HL-60 (cell line): ENCODE measurements at regions not wholly inside any gene's neighbourhood (a gene's known extent, or its start where the extent isn't known, plus 50 kb on each side); places are given as distances from the start of the nearest gene placed in this dataset.

Experiments used
- DNase-seq, 2 experiments: peaks; one replicate each; pipeline ENCODE4 v3.0.0-alpha.2; 2010 to 2020; ENCODE audit warnings: low read depth in 1 of 2, low spot score in 1 of 2
- H3K27ac ChIP-seq: fragments of 250-450 bp; sonication (Bioruptor Pico); replicated peaks from 2 replicates; pipeline ENCODE4 v1.5.1; 2020; ENCODE audit warnings: mild to moderate bottlenecking, moderate library complexity
- H3K27me3 ChIP-seq: fragments of 250-450 bp; sonication (Bioruptor Pico); 2 replicates; pipeline ENCODE4 v1.5.1; 2021; ENCODE audit warnings: mild to moderate bottlenecking, moderate library complexity; ENCODE audit not compliant: insufficient read depth, poor library complexity, severe bottlenecking
- H3K4me3 ChIP-seq: replicated peaks from 2 replicates; pipeline ENCODE4 v1.5.1; 2011; ENCODE audit warnings: mild to moderate bottlenecking, control low read depth, low read length; ENCODE audit not compliant: insufficient read depth
- CTCF ChIP-seq: IDR thresholded peaks from one replicate; pipeline ENCODE4 v1.5.1; 2011; ENCODE audit warnings: low read length, control low read depth, inconsistent platforms; ENCODE audit not compliant: insufficient read depth
- GABPA ChIP-seq: IDR thresholded peaks from 2 replicates; pipeline ENCODE4 v1.6.1; 2012; ENCODE audit warnings: low read depth
- POLR2AphosphoS5 ChIP-seq: IDR thresholded peaks from 2 replicates; pipeline ENCODE4 v1.6.1; 2012; ENCODE audit warnings: low read depth
- REST ChIP-seq: IDR thresholded peaks from 2 replicates; pipeline ENCODE4 v1.6.1; 2012; ENCODE audit warnings: low read depth; ENCODE audit not compliant: insufficient replicate concordance
- SPI1 ChIP-seq: IDR thresholded peaks from 2 replicates; pipeline ENCODE4 v1.6.1; 2012; ENCODE audit warnings: low read depth, mild to moderate bottlenecking, borderline replicate concordance

- H3K27ac ChIP-seq, result no peak overlapping the region
- peak; percentile 5 for TF ChIP-seq CTCF
- no peak for TF ChIP-seq POLR2AphosphoS5
- no peak for DNase-seq
- no peak overlapping the region for H3K4me3 ChIP-seq
- no peaks in the 10 kb centered on the region for H3K27me3 ChIP-seq
Observed at GRCh38 chr21:25360593-25360992, 246.7 kb downstream of the MRPL39 start.

- TF ChIP-seq GABPA (no peak), SPI1 (no peak), CTCF (no peak), REST (no peak), POLR2AphosphoS5 (no peak)
- Histone ChIP-seq H3K4me3 (no peak overlapping the region), H3K27me3 (no peaks in the 10 kb centered on the region), H3K27ac (no peak overlapping the region)
- DNase-seq, result no peak
Observed at GRCh38 chr21:25359724-25360123, 247.6 kb downstream of the MRPL39 start.

- no peak for TF ChIP-seq GABPA
- no peak for TF ChIP-seq CTCF
- no peak for TF ChIP-seq REST
- no peak for TF ChIP-seq POLR2AphosphoS5
- no peak for DNase-seq
- no peak overlapping the region for H3K27ac ChIP-seq
Observed at GRCh38 chr21:25350056-25350455, 257.2 kb downstream of the MRPL39 start.

GRCh38 chr21:25343774-25344545 is 263.3 kb downstream of the MRPL39 start:
- no peak overlapping the region for H3K4me3 ChIP-seq
- H3K27ac ChIP-seq, result no peak overlapping the region
- H3K27me3 ChIP-seq, result no peaks in the 10 kb centered on the region
- TF ChIP-seq SPI1, result no peak
- TF ChIP-seq REST, result no peak
- no peak for TF ChIP-seq CTCF
- TF ChIP-seq POLR2AphosphoS5, result no peak
- TF ChIP-seq GABPA, result no peak
- no peak for DNase-seq

More at GRCh38 chr21:25350056-25350455, 257.2 kb downstream of the MRPL39 start:
- Histone ChIP-seq H3K27me3 (no peaks in the 10 kb centered on the region), H3K4me3 (no peak overlapping the region)
